ENCODE measurements at regions not wholly inside any gene's neighbourhood (a gene's known extent, or its start where the extent isn't known, plus 50 kb on each side); places are given as distances from the start of the nearest gene placed in this dataset.

- no peak for TF ChIP-seq MAX (IDR thresholded peaks at IDR 0.05; ENCODE audit: low read depth, low read length)
- TF ChIP-seq MYC (IDR thresholded peaks at IDR 0.05; ENCODE audit: low read depth, low read length) = no peak
- no peak for TF ChIP-seq CTCF (IDR thresholded peaks at IDR 0.05; ENCODE audit: low read depth, low read length)
- TF ChIP-seq POLR2A (IDR thresholded peaks at IDR 0.05; ENCODE audit: extremely low read depth, insufficient read length) = no peak
- no peak for DNase-seq (ENCODE audit: low read depth)
- no peak overlapping the region for H3K4me3 ChIP-seq (ENCODE audit: low read depth, low read length)
These were observed 258.2 kb upstream of the NT5E start for GRCh38 chr6:85191656-85192055.

GRCh38 chr6:85186546-85187175 lies 263.2 kb upstream of the NT5E start:
- H3K4me3 ChIP-seq (ENCODE audit: low read depth, low read length) = no peak overlapping the region
- TF ChIP-seq MAX (IDR thresholded peaks at IDR 0.05; ENCODE audit: low read depth, low read length) (no peak), POLR2A (IDR thresholded peaks at IDR 0.05; ENCODE audit: extremely low read depth, insufficient read length) (no peak), CTCF (IDR thresholded peaks at IDR 0.05; ENCODE audit: low read depth, low read length) (no peak), MYC (IDR thresholded peaks at IDR 0.05; ENCODE audit: low read depth, low read length) (no peak)
- DNase-seq (ENCODE audit: low read depth) = no peak

- TF ChIP-seq CTCF (IDR thresholded peaks at IDR 0.05; ENCODE audit: low read depth, low read length) (no peak), MYC (IDR thresholded peaks at IDR 0.05; ENCODE audit: low read depth, low read length) (no peak), MAX (IDR thresholded peaks at IDR 0.05; ENCODE audit: low read depth, low read length) (no peak), POLR2A (IDR thresholded peaks at IDR 0.05; ENCODE audit: extremely low read depth, insufficient read length) (no peak)
- no peak overlapping the region for H3K4me3 ChIP-seq (ENCODE audit: low read depth, low read length)
- no peak for DNase-seq (ENCODE audit: low read depth)
These were observed 263.9 kb upstream of the NT5E start for GRCh38 chr6:85185977-85186376.

- H3K4me3 ChIP-seq (ENCODE audit: low read depth, low read length) = no peak overlapping the region
- TF ChIP-seq POLR2A (IDR thresholded peaks at IDR 0.05; ENCODE audit: extremely low read depth, insufficient read length) (no peak), CTCF (IDR thresholded peaks at IDR 0.05; ENCODE audit: low read depth, low read length) (no peak), MYC (IDR thresholded peaks at IDR 0.05; ENCODE audit: low read depth, low read length) (no peak), MAX (IDR thresholded peaks at IDR 0.05; ENCODE audit: low read depth, low read length) (no peak)
- DNase-seq (ENCODE audit: low read depth) = no peak
These were observed 266.0 kb upstream of the NT5E start for GRCh38 chr6:85183841-85184240.

GRCh38 chr6:85172705-85173104 lies 277.2 kb upstream of the NT5E start:
- no peak overlapping the region for H3K4me3 ChIP-seq (ENCODE audit: low read depth, low read length)
- no peak for DNase-seq (ENCODE audit: low read depth)

More at GRCh38 chr6:85172705-85173104, 277.2 kb upstream of the NT5E start:
- TF ChIP-seq CTCF (IDR thresholded peaks at IDR 0.05; ENCODE audit: low read depth, low read length) = no peak
- no peak for TF ChIP-seq MYC (IDR thresholded peaks at IDR 0.05; ENCODE audit: low read depth, low read length)
- no peak for TF ChIP-seq POLR2A (IDR thresholded peaks at IDR 0.05; ENCODE audit: extremely low read depth, insufficient read length)
- no peak for TF ChIP-seq MAX (IDR thresholded peaks at IDR 0.05; ENCODE audit: low read depth, low read length)
